ENCODE measurements at regions not wholly inside any gene's neighbourhood (a gene's known extent, or its start where the extent isn't known, plus 50 kb on each side); places are given as distances from the start of the nearest gene placed in this dataset.

GRCh38 chr15:46452297-46452820 lies 817.5 kb downstream of the SQOR start:
- no peak overlapping the region for H4K8ac ChIP-seq (ENCODE audit: low read depth, low read length)
- H3K18ac ChIP-seq (ENCODE audit: low read length) = no peak overlapping the region
- H4K12ac ChIP-seq (ENCODE audit: low read depth, low read length) = no peak overlapping the region
- no peak overlapping the region for H4K91ac ChIP-seq (ENCODE audit: low read depth, low read length)
- H3K27ac ChIP-seq (ENCODE audit: low read depth, low read length) = no peak overlapping the region
- no peak overlapping the region for H3K9ac ChIP-seq (ENCODE audit: low read length)
- WGBS (ENCODE audit: extremely low coverage, insufficient coverage, insufficient read length) = no CpG with 5 or more reads among the region's 1 CpG
- no peaks in the 10 kb centered on the region for H3K79me1 ChIP-seq (ENCODE audit: low read length)
- no peak overlapping the region for H2BK12ac ChIP-seq (ENCODE audit: low read length)
- no peak overlapping the region for H3K4me2 ChIP-seq (ENCODE audit: low read length)
- no peaks in the 10 kb centered on the region for H3K27me3 ChIP-seq (ENCODE audit: insufficient read depth, low read length)
- no peak overlapping the region for H3K4ac ChIP-seq (ENCODE audit: low read depth, low read length)
- H3K14ac ChIP-seq (ENCODE audit: low read length) = no peak overlapping the region
- no peak overlapping the region for H2BK5ac ChIP-seq (ENCODE audit: low read depth, low read length, poor library complexity)
- DNase-seq = no peak
- no peak overlapping the region for H2BK120ac ChIP-seq (ENCODE audit: insufficient read depth, low read length, poor library complexity)
- no peaks in the 10 kb centered on the region for H3K9me3 ChIP-seq (ENCODE audit: insufficient read depth, low read depth, low read length)
- H3K4me3 ChIP-seq (ENCODE audit: low read depth, low read length) = no peak overlapping the region
- H3K36me3 ChIP-seq (ENCODE audit: control insufficient read depth in 1 of 2, insufficient read depth in 2 of 2, low read length in 2 of 2) = no peaks in the 10 kb centered on the region
- H3K23ac ChIP-seq (ENCODE audit: low read length) = no peak overlapping the region
- no peaks in the 10 kb centered on the region for H3K4me1 ChIP-seq (ENCODE audit: control insufficient read depth in 1 of 2, insufficient read depth in 2 of 2, low read length in 2 of 2)
- H2AK5ac ChIP-seq (ENCODE audit: low read length) = no peak overlapping the region
- H2AFZ ChIP-seq (ENCODE audit: insufficient read depth, low read length, poor library complexity) = no peak overlapping the region
- no peaks in the 10 kb centered on the region for H3K79me2 ChIP-seq (ENCODE audit: control insufficient read depth, insufficient read depth, low read length, poor library complexity)

- no CpG with 5 or more reads among the region's 2 CpGs for WGBS (ENCODE audit: extremely low coverage, insufficient coverage, insufficient read length)
- H3K36me3 ChIP-seq (ENCODE audit: control insufficient read depth in 1 of 2, insufficient read depth in 2 of 2, low read length in 2 of 2) = no peaks in the 10 kb centered on the region
Observed at GRCh38 chr15:46456456-46456855, 821.6 kb downstream of the SQOR start.

GRCh38 chr15:46460431-46461094 lies 825.7 kb downstream of the SQOR start:
- no peak overlapping the region for H2AFZ ChIP-seq (ENCODE audit: insufficient read depth, low read length, poor library complexity)
- no peaks in the 10 kb centered on the region for H3K79me2 ChIP-seq (ENCODE audit: control insufficient read depth, insufficient read depth, low read length, poor library complexity)
- H3K4me2 ChIP-seq (ENCODE audit: low read length) = no peak overlapping the region
- H2BK12ac ChIP-seq (ENCODE audit: low read length) = no peak overlapping the region
- H3K79me1 ChIP-seq (ENCODE audit: low read length) = no peaks in the 10 kb centered on the region
- H3K14ac ChIP-seq (ENCODE audit: low read length) = no peak overlapping the region
- no peak overlapping the region for H4K12ac ChIP-seq (ENCODE audit: low read depth, low read length)
- H3K9ac ChIP-seq (ENCODE audit: low read length) = no peak overlapping the region
- no peak overlapping the region for H3K23ac ChIP-seq (ENCODE audit: low read length)
- H4K91ac ChIP-seq (ENCODE audit: low read depth, low read length) = no peak overlapping the region
- no peak overlapping the region for H3K4me3 ChIP-seq (ENCODE audit: low read depth, low read length)
- H2BK5ac ChIP-seq (ENCODE audit: low read depth, low read length, poor library complexity) = no peak overlapping the region
- H3K9me3 ChIP-seq (ENCODE audit: insufficient read depth, low read depth, low read length) = no peaks in the 10 kb centered on the region
- H3K18ac ChIP-seq (ENCODE audit: low read length) = no peak overlapping the region
- no peaks in the 10 kb centered on the region for H3K27me3 ChIP-seq (ENCODE audit: insufficient read depth, low read length)
- H3K36me3 ChIP-seq (ENCODE audit: control insufficient read depth in 1 of 2, insufficient read depth in 2 of 2, low read length in 2 of 2) = no peaks in the 10 kb centered on the region
- no CpG with 5 or more reads among the region's 12 CpGs for WGBS (ENCODE audit: extremely low coverage, insufficient coverage, insufficient read length)
- H3K27ac ChIP-seq (ENCODE audit: low read depth, low read length) = no peak overlapping the region
- H3K4me1 ChIP-seq (ENCODE audit: control insufficient read depth in 1 of 2, insufficient read depth in 2 of 2, low read length in 2 of 2) = no peaks in the 10 kb centered on the region
- no peak overlapping the region for H2AK5ac ChIP-seq (ENCODE audit: low read length)
- H3K4ac ChIP-seq (ENCODE audit: low read depth, low read length) = no peak overlapping the region
- DNase-seq = no peak
- no peak overlapping the region for H2BK120ac ChIP-seq (ENCODE audit: insufficient read depth, low read length, poor library complexity)
- no peak overlapping the region for H4K8ac ChIP-seq (ENCODE audit: low read depth, low read length)

More at GRCh38 chr15:46456456-46456855, 821.6 kb downstream of the SQOR start:
- H4K8ac ChIP-seq (ENCODE audit: low read depth, low read length) = no peak overlapping the region
- no peaks in the 10 kb centered on the region for H3K79me2 ChIP-seq (ENCODE audit: control insufficient read depth, insufficient read depth, low read length, poor library complexity)
- H2AK5ac ChIP-seq (ENCODE audit: low read length) = no peak overlapping the region
- no peak overlapping the region for H3K18ac ChIP-seq (ENCODE audit: low read length)
- no peak overlapping the region for H3K27ac ChIP-seq (ENCODE audit: low read depth, low read length)
- no peak overlapping the region for H2BK120ac ChIP-seq (ENCODE audit: insufficient read depth, low read length, poor library complexity)
- no peak overlapping the region for H3K4me2 ChIP-seq (ENCODE audit: low read length)
- H3K79me1 ChIP-seq (ENCODE audit: low read length) = no peaks in the 10 kb centered on the region
- H3K4me1 ChIP-seq (ENCODE audit: control insufficient read depth in 1 of 2, insufficient read depth in 2 of 2, low read length in 2 of 2) = no peaks in the 10 kb centered on the region
- no peak overlapping the region for H2BK5ac ChIP-seq (ENCODE audit: low read depth, low read length, poor library complexity)
- H3K4me3 ChIP-seq (ENCODE audit: low read depth, low read length) = no peak overlapping the region
- no peak overlapping the region for H4K12ac ChIP-seq (ENCODE audit: low read depth, low read length)
- no peak overlapping the region for H2BK12ac ChIP-seq (ENCODE audit: low read length)
- no peak overlapping the region for H3K4ac ChIP-seq (ENCODE audit: low read depth, low read length)
- no peak overlapping the region for H4K91ac ChIP-seq (ENCODE audit: low read depth, low read length)
- DNase-seq = no peak
- H3K9me3 ChIP-seq (ENCODE audit: insufficient read depth, low read depth, low read length) = no peaks in the 10 kb centered on the region
- H2AFZ ChIP-seq (ENCODE audit: insufficient read depth, low read length, poor library complexity) = no peak overlapping the region
- H3K23ac ChIP-seq (ENCODE audit: low read length) = no peak overlapping the region
- no peak overlapping the region for H3K14ac ChIP-seq (ENCODE audit: low read length)
- no peak overlapping the region for H3K9ac ChIP-seq (ENCODE audit: low read length)
- H3K27me3 ChIP-seq (ENCODE audit: insufficient read depth, low read length) = no peaks in the 10 kb centered on the region

- Histone ChIP-seq H3K14ac (ENCODE audit: low read length) (no peak overlapping the region), H2BK120ac (ENCODE audit: insufficient read depth, low read length, poor library complexity) (no peak overlapping the region), H2BK5ac (ENCODE audit: low read depth, low read length, poor library complexity) (no peak overlapping the region), H3K9me3 (ENCODE audit: insufficient read depth, low read depth, low read length) (no peaks in the 10 kb centered on the region), H4K91ac (ENCODE audit: low read depth, low read length) (no peak overlapping the region), H4K12ac (ENCODE audit: low read depth, low read length) (no peak overlapping the region), H3K18ac (ENCODE audit: low read length) (no peak overlapping the region), H3K4ac (ENCODE audit: low read depth, low read length) (no peak overlapping the region), H3K27ac (ENCODE audit: low read depth, low read length) (no peak overlapping the region), H3K9ac (ENCODE audit: low read length) (no peak overlapping the region), H2BK12ac (ENCODE audit: low read length) (no peak overlapping the region), H3K4me2 (ENCODE audit: low read length) (no peak overlapping the region), H3K79me2 (ENCODE audit: control insufficient read depth, insufficient read depth, low read length, poor library complexity) (no peaks in the 10 kb centered on the region), H3K79me1 (ENCODE audit: low read length) (no peaks in the 10 kb centered on the region), H3K27me3 (ENCODE audit: insufficient read depth, low read length) (no peaks in the 10 kb centered on the region), H3K4me3 (ENCODE audit: low read depth, low read length) (no peak overlapping the region), H3K36me3 (ENCODE audit: control insufficient read depth in 1 of 2, insufficient read depth in 2 of 2, low read length in 2 of 2) (no peaks in the 10 kb centered on the region), H3K4me1 (ENCODE audit: control insufficient read depth in 1 of 2, insufficient read depth in 2 of 2, low read length in 2 of 2) (no peaks in the 10 kb centered on the region), H4K8ac (ENCODE audit: low read depth, low read length) (no peak overlapping the region), H2AK5ac (ENCODE audit: low read length) (no peak overlapping the region), H3K23ac (ENCODE audit: low read length) (no peak overlapping the region), H2AFZ (ENCODE audit: insufficient read depth, low read length, poor library complexity) (no peak overlapping the region)
- WGBS (ENCODE audit: extremely low coverage, insufficient coverage, insufficient read length) = no CpG with 5 or more reads among the region's 2 CpGs
- no peak for DNase-seq
Observed at GRCh38 chr15:46461416-46461815, 826.6 kb downstream of the SQOR start.
